COLO668 (cell line): ENCODE measurements at regions not wholly inside any gene's neighbourhood (a gene's known extent, or its start where the extent isn't known, plus 50 kb on each side); places are given as distances from the start of the nearest gene placed in this dataset.

Experiments
- DNase-seq: peaks from one replicate; lab custom pipeline; 2025; ENCODE audit not compliant: unreplicated experiment; lab: John Stamatoyannopoulos, UW

DNA sequence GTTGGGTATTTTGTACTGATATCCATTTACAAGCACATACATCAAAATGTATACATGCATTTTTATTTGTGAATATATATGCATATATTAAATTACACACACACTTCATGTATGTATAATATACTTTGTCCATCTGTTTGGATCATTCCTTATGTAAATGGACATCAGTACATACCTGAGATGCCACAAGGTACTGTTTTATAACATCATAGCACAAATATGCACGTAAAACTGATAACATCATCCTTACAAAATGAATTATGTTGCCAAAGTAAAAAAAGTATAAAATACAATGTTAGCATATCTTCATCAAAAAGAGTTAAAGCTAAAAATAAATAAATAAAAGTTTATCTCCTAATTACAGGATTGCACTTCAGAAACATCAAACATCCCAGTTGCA lies 634.8 kb upstream of the UBE2E2 start:
- no peak for DNase-seq

DNA sequence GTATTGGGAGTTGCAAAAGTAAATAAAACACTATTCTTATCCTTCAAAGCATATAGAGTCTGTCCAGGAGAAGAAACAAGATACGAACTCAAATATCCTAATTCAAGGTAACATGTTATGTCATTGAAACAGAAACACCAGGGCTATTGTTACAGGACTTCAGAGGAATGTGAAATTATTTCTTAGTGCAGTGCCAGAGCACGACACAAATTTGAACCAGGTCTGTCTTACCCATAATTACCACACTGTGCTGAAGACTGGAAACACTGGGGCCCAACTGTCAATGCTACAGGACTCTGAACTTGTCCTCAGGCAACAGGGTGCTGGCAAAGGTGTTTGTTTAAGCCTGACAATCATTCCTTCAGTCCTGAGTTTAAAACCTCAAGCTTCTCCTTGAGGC lies 633.6 kb upstream of the UBE2E2 start:
- no peak for DNase-seq

DNA sequence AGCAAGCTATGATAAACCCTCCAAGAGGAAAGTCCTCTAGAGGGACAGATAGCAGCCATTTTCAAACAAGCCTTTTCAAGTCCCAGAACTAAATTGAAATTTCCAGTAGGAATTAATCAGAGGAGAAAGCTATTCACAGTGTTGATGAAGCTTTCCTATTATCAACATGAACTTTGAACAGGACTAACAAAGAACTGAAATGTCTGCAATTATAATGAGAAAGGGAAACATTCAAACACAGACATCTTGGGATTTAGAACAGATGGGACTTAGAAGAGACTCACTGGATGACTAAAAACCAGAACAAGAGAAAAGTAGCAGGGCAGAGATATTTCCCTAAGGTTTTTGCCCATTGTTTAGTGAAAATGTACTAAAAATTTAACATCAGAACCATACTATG lies 622.1 kb upstream of the UBE2E2 start:
- no peak for DNase-seq

DNA sequence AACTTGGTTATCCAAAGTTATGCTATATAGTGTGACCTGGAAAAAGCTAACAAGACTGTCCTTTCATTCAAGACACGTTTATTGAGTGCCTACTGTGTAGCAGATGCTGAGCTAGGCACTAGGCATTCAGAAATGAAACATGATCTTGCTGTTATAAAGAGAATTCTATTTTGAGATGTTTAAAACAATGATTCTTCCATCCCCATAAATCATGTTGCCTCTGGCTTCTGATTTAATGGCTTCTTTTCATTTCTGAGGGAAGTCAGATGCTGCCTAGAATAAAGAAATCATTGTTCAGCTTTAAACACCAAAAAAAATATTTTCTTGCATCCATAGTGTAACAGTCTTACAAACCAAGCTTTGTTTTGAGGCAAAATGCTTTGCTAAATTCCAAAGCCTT lies 620.9 kb upstream of the UBE2E2 start:
- DNase-seq = no peak

DNA sequence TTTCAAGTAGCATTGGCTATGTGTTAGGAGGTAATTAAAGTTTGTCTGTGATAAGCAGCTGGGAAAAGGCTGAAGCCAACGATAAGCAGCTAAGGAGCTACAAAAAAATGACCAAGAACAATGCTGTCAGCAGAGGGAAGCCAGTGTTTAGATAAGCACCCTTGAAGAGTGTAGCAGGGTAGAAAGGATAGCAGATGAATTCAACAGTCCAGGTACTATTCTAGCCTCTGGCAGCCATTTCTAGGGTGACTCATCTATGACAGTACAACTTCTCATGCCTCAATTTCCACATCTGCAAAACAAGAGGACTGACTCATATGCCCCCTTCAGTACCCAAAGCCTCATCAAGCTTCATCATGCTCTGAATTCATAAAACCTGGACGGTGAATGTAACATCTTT lies 617.6 kb upstream of the UBE2E2 start:
- no peak for DNase-seq

DNA sequence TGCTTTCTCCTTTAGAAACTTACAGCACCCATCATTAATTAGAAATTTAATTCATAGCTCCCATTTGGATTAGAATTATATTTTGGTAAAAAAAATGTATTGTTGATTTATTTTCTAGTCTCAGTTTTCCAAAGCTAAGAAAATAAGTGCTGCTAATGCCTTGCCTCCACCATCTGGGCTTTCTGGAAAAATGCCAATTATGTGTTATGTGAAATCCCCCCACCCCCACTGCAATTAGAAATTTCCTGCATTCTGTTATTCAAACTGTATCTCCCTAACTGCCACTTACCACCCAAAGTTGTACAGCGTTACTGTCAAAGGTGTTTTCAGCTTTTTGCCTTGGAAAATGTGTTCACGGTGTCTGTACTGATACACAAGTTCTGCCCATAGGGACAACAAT lies 617.2 kb upstream of the UBE2E2 start:
- no peak for DNase-seq

DNA sequence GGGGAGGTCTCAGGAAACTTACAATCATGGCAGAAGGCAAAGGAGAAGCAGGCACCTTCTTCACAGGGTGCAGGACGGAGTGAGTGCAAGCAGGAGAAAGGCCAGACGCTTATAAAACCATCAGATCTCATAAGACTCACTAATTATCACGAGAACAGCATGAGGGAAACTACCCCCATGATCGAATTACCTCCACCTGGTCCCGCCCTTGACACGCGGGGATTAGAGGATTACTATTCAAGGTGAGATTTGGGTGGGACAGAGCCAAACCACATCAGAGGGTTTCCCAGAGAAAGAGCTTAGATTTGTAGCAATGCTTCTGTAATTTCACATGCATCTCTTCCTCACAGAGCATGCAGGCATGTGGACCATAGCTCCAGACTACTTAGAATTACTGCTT lies 615.7 kb upstream of the UBE2E2 start:
- no peak for DNase-seq

DNA sequence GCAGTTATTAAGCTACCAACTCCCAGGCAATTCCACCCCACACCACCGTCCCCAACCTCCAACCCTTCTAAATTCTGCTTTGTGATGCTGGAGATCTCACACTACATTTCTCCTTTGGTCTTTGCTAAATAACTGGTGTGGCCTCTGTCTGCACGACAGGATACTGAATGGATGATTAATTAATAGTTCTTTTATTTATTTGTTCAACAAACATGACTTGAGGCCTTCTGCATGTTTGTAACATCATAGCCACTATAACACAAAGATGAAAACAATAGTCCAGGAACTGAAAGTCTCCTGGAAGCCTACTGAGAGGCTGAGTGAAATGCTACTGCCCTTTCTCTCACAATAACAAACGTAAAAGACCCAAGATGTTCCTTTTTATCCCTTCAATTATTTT lies 609.5 kb upstream of the UBE2E2 start:
- DNase-seq = no peak

DNA sequence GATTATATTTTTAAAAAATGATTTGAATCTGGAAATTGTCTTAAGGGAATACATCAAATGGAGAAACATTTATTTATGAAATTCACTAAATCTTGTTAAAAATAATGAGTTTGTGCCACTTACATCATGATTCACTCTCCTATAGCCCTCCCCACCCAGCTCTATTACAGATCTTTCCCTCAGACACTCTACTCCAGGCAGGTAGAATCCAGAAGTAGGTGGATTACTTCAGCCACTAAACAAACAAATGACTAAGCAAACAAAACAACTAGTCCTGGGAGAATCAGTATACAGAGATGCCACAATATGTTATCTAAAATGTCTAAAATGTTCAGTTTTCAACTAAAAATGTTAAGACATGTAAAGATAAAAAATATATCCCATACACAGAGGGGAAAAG lies 608.1 kb upstream of the UBE2E2 start:
- DNase-seq = no peak

DNA sequence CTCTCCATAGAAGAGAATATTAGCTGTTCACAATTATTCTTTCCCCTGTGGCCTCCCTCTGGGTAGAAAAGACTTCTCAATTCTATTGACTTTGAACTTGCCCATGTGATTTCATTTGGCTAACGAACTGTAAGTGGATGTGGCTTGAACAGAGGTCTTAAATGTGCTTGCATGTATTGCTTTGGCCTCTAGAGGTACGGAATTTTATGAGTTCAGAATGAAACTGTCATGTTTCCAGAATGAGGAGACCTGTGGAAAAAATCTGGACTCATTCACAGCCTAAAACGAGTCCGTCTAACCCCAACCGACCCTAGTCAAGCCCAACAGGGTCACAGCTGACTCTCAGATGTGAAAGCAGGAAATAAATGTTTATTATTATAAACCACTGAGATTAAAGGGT lies 596.7 kb upstream of the UBE2E2 start:
- DNase-seq = no peak

DNA sequence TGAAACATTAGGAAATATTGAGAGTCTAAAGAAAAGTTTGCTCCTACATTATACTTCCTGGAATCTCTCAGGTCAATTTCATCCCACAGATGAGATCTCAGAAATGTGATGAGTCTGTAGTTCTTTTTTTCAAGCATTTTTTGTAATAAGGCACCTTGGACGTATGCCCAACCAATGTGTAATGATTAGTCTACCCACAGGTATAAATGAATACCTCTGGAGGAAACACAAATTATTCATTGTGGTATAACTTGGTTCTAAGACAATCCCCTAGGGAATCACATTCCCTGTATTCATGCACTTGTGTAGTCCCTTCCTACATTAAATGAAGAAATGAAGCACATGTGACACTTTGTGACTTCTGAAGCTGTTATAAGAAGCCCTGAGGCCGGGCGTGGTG lies 596.2 kb upstream of the UBE2E2 start:
- no peak for DNase-seq

DNA sequence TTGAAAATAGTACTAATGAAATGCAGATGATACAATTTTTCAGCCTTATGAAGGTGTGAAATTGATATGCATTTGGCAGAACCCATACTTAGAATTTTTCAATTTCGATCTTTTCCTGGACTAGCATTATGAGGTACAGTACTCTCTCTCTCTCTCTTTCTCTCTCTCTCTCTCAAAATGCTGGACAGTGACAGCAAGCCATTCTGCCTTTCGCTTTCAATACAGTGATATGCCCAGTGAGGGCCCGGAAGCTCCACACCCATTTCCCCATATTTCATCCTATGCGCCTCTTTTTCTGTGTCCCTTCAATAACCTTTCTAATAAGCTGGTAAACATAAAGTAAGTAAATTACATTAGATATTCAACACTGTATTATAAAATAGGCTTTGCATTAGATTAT lies 595.0 kb upstream of the UBE2E2 start:
- no peak for DNase-seq

DNA sequence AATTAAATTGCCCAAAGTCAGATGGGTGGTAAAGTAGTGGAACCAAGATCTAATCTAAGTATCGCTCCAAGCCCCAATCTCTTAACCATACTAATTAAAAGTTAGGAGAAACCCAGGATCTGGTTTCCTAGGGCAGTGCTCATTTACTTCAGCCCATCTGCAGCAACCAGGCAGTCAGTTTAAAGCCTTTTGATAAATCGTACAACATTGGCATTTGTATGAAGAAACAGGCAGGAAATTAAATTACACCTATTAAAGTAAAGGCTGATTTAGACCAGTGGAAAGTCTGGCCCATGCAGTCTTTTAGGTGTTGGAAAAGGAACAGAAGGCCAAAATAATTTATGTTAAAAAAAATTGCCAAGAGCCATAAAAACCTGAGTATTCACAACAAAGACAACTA lies 594.4 kb upstream of the UBE2E2 start:
- no peak for DNase-seq

DNA sequence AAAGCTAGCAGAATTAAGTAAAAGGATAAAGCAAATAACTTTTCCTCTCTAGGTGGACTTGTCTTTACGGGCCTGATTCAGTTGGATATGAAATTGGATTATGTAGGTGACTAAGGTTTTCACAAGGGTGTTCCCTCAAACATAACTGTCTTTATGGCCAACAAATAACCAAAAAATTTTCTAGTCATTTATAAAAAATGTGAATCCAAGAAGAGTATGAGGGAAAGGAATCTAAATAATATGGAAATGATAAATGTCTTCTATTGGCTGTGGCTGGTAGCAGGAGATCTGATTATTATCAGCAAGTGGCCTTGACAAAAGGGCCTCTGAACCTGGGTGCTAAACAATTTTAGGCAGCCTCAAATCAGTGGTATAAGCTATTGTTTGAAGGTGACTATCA lies 594.0 kb upstream of the UBE2E2 start:
- no peak for DNase-seq

DNA sequence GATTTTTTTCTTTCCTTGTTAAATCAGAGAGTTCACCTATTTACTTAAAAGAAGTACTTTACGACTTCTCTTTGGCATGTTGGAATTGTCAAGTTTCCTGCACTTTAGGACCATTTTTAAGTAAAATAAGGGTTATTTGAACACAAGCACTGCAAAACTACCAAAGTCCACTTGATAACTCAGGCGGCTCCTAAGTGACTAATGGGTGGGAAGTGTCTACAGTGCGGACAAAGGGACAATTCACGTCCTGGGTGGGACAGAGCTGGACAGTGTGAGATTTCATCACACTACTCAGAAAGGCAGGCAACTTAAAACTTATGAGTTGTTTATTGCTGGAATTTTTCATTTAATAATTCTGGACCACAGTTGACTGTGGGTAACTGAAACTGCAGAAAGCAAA lies 590.2 kb upstream of the UBE2E2 start:
- no peak for DNase-seq

DNA sequence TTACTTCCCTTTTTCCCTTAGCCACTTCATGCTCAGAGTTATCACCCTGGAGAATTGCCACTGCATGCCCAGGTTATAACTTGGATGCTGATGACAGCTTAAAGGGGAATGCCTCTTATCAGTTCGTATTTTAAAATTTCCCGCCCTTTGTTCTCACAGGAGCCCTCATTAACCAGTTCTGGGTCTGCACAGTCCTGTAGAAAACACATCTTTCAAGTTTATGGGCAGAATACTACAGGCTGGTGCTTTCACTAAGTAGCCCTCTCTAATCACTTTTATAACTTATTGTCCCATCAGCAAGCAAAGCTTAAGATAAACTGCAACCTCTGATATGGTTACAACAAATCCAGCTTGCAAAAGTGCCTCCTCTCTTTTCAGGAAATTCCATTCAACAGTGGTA lies 587.3 kb upstream of the UBE2E2 start:
- DNase-seq = no peak

DNA sequence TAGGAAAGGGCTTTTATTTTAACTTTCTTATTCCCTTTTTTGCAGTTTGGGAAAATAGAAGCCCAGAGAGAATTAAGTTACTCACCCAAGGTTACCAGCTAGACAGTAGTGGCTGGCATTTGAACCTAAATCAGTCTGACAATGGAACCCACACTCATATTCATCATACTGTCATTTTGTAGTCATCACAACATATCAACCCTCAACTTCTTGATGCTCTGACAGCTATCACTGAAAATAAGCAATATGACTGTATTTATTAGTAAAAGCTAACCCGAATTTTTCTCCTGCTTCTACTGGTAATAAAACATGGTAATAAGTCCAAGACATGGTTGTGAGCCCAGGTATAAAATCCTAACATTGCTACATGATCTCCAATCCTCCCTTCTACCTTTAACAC lies 585.8 kb upstream of the UBE2E2 start:
- DNase-seq = no peak

DNA sequence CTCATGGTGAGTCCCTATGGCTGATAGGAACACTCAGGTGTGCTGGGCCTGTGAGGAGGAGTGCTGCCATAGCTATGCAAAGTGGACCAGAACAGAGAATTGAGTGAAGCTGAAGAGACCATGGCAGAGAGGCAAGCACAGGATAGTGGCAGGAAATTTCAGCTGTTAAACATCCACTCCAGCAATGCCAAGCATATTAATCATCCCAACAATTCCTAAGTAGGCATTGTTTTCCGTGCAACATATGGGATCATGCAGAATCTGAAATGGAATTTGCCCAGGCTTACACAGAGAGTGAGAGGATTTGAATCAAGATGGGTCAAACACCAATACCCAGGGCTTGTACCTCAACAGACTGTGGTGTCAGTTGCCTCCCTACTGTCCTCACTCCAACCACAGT lies 582.6 kb upstream of the UBE2E2 start:
- no peak for DNase-seq

DNA sequence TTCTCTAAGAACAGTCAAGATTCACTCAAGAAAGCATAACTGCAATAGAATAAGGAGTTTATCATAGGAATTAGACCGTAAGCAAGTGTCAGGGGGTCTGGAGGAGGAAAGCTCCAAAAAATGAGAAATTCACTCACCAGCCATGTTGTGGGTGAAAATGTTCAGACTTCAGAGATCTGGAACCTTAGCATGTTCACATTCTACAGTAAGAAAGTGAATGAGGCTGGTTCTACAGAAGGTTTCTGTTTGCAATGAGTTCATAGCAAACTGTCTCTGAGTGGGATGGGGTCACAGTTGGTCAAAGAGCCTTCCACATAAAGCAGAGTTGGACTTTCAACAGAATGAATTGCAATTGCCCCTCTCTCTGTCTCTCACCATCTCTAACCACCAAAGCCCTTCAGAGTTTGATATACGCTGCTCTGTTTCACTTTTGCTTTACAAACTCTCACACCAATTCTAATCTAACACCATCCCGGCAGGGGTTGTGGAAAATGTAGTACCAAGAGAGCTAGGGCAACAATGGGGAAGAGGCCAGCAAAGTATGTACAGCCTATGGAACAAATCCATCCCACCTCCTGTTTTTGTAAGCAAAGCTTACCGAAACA lies 581.8 kb upstream of the UBE2E2 start:
- DNase-seq = no peak

DNA sequence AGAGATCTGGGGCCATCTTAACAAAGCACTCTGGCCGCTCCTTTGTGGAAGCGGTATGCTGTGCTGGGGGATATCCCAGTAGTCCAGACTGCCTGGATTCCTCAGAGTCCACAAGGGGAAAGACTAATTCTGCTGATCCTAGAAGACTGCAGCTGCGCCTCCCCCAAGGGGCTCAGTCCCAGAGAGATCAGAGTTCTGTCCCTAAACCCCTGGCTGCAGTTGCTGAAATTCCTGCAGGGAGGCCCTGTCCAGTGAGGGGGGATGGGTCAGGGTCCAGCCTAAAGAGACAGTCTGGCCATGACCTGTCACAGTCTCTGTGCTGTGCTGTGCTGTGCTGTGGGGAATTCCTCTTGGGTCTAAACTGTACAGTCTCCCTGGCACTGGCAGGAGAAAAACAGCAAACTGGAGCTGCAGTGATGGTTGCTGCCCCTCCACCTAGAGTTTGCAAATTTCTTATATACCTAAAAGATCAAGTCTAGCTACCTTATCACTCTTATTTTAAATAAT lies 575.1 kb upstream of the UBE2E2 start:
- DNase-seq = no peak

DNA sequence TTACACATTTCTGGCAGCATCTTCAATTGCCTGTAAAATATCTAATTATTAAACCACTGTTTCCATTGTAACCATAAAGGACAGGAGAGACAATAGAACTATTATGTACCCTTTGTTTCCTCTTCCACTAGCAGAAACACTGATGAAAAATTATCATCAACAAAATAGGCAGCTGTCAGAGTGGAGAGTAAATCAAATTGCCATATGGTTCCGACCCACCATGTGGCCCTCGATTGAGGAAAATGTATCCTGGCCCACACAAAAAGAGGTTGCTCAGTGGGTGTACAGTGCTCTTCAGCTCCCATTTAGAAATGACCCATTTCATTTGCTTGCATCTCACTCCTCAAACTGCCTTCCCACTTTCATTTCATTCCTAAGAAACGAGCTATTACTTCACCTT lies 570.6 kb upstream of the UBE2E2 start:
- no peak for DNase-seq

DNA sequence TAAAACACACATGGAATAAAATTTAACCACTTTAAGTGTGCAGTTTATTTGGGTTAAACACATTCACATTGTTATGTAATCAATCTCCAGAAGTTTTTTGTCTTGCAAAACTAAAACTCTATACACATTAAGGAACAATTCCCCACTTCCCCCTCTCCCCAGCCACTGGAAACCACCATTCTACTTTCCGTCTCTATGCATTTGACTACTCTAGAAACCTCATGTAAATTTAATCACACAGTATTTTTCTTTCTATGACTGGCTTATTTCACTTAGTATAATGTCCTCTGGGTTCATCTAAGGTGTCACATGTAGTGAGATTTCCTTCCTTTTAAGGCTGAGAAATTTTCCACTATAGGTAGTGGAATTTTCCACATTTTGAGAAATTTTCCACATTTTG lies 568.7 kb upstream of the UBE2E2 start:
- DNase-seq = no peak

DNA sequence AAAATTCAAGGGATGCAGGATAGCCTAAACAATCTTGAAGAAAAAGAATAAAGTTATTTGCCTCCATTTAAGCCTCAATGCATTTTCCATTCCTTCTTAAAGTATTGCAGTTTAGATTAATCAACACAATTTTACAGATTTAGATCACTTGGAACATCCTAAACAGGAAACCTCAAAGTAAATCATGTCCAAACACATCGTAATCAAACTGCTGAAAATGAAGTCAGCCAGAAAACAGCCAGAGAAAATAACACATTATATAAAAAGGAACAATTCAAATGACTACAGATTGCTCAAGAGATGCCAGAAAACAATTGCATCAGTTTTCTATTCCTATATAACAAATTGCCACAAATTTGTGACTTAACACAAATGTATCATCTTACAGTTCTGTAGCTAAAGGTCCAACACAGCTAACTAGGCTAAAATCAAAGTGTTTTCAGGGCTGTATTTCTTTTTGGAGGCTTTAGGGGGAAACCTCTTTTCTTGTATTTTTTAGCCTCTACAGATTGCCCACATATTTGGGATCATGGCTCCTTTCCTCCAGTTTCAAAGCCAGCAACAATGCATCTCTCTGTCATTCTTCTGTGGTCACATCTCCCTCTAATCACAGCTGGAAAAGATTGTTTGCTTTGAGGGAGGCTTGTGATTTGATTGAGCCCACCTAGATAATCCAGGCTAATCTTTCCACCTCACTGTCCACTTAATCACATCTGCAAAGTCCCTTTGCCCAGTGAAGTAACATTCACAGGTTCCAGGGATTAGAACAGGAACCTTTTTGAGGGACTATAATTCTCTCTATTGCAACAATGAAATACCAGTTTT lies 543.3 kb upstream of the UBE2E2 start:
- DNase-seq = no peak
